SK-N-MC (cell line): ENCODE measurements at regions not wholly inside any gene's neighbourhood (a gene's known extent, or its start where the extent isn't known, plus 50 kb on each side); places are given as distances from the start of the nearest gene placed in this dataset.

Experiments
- EZH2 ChIP-seq: fragments of 200-600 bp; sonication (generic); IDR thresholded peaks from one replicate; pipeline ENCODE4 v1.6.1; 2017; ENCODE audit warnings: antibody characterized with exemption
- POLR2AphosphoS5 ChIP-seq: IDR thresholded peaks from 2 replicates; pipeline ENCODE4 v1.6.1; 2012; ENCODE audit warnings: mild to moderate bottlenecking, low read depth, low read length, borderline replicate concordance

- TF ChIP-seq POLR2AphosphoS5 (no peak), EZH2 (no peak)
Observed at GRCh38 chr21:35924714-35925301, 135.5 kb downstream of the SETD4 start.
